HepG2 (cell line): ENCODE measurements at regions not wholly inside any gene's neighbourhood (a gene's known extent, or its start where the extent isn't known, plus 50 kb on each side); places are given as distances from the start of the nearest gene placed in this dataset.

ENCODE experiments used
- ATAC-seq: fragments of 200-7000 bp; cut with Tn5 transposase; 3 replicates; pipeline ENCODE4 v1.9.1; 2020; ENCODE audit warnings: mild to moderate bottlenecking, moderate library complexity
- BruUV-seq: library from RNA; stranded (reverse); fragments of 400-500 nt; replicated peaks from 2 replicates; lab custom pipeline; 2021; lab: Mats Ljungman, UMichigan
- CTCF ChIA-PET: fragments of 300-600 bp; formaldehyde crosslinking; extraction: SDS; loops from one replicate; lab custom pipeline; 2021; ENCODE audit warnings: low total read pairs, inconsistent platforms, low intra/inter-chr PET ratio; lab: Yijun Ruan, JAX
- POLR2A ChIA-PET: fragments of 350-600 bp; sonication (Branson Sonifier 250); formaldehyde crosslinking; loops from one replicate; lab custom pipeline; 2020; ENCODE audit warnings: antibody characterized with exemption, inconsistent platforms; lab: Yijun Ruan, JAX
- DNase-seq: peaks from one replicate; pipeline ENCODE4 v3.0.0-alpha.2; 2015; ENCODE audit warnings: low spot score
- FAIRE-seq: peaks from 3 replicates; lab custom pipeline; 2011; peaks lifted over from hg19 to GRCh38; lab: Jason Lieb, UNC
- H2AFZ ChIP-seq: one replicate; pipeline ENCODE4 v1.6.1; 2011; ENCODE audit warnings: low read length, inconsistent platforms
- H3K27ac ChIP-seq: fragments of 300-600 bp; 3 replicates; pipeline ENCODE4 v1.8.0; 2011; ENCODE audit warnings: mixed run types, mild to moderate bottlenecking, mixed read lengths, low read length, inconsistent platforms; ENCODE audit not compliant: insufficient read depth; ENCODE audit errors: extremely low read length
- H3K27me3 ChIP-seq, 2 experiments: fragments of 200-600 bp in 1 of 2; 2 replicates in 1 of 2; 3 replicates in 1 of 2; pipeline versions ENCODE4 v1.6.0 to v1.8.0; 2011; ENCODE audit warnings: low read length in 2 of 2, mild to moderate bottlenecking in 2 of 2, moderate library complexity in 2 of 2, inconsistent platforms in 1 of 2; ENCODE audit not compliant: insufficient read depth in 2 of 2, control insufficient read depth in 1 of 2
- H3K36me3 ChIP-seq, 2 experiments: fragments of 200-600 bp in 1 of 2; replicated peaks in 1 of 2; 2 replicates in 1 of 2; 3 replicates in 1 of 2; pipeline versions ENCODE4 v1.5.1 to v1.8.0; 2011; ENCODE audit warnings: low read length in 2 of 2, inconsistent platforms in 1 of 2; ENCODE audit not compliant: insufficient read depth in 2 of 2, control insufficient read depth in 1 of 2
- H3K4me1 ChIP-seq: 2 replicates; pipeline ENCODE4 v1.5.1; 2012; ENCODE audit warnings: low read length, inconsistent platforms; ENCODE audit not compliant: insufficient read depth
- H3K4me2 ChIP-seq: 2 replicates; pipeline ENCODE4 v1.6.0; 2011; ENCODE audit warnings: low read depth, low read length, inconsistent platforms
- H3K4me3 ChIP-seq, 3 experiments: fragments of 200-600 bp in 1 of 3; sonication (generic), shearing (Covaris generic) in 1 of 3; replicated peaks in 1 of 3; 2 replicates each; pipeline ENCODE4 v1.5.1; 2011 to 2016; ENCODE audit warnings: low read length in 3 of 3, inconsistent platforms in 2 of 3, low read depth in 2 of 3, mild to moderate bottlenecking in 2 of 3, control low read depth in 1 of 3, mixed read lengths in 1 of 3; ENCODE audit not compliant: insufficient read depth in 1 of 3
- H3K79me2 ChIP-seq: one replicate; pipeline ENCODE4 v1.6.1; 2011; ENCODE audit warnings: low read length, inconsistent platforms; ENCODE audit not compliant: insufficient read depth
- H3K9ac ChIP-seq: 2 replicates; pipeline ENCODE4 v1.6.0; 2011; ENCODE audit warnings: mild to moderate bottlenecking, low read depth, low read length, inconsistent platforms; ENCODE audit not compliant: insufficient read depth
- H3K9me3 ChIP-seq: 2 replicates; pipeline ENCODE4 v1.5.1; 2012; ENCODE audit warnings: mild to moderate bottlenecking, low read length
- H4K20me1 ChIP-seq: 2 replicates; pipeline ENCODE4 v1.6.0; 2011; ENCODE audit warnings: inconsistent platforms, mild to moderate bottlenecking, low read length, moderate library complexity; ENCODE audit not compliant: insufficient read depth
- DNMT3B ChIP-seq: conservative IDR thresholded peaks from 2 replicates; pipeline ENCODE4 v1.6.1; 2016; ENCODE audit warnings: missing biosample characterization, control low read depth
- ONECUT2 ChIP-seq: sonication (generic); formaldehyde crosslinking; IDR thresholded peaks from 2 replicates; pipeline ENCODE4 v1.4.0; 2020; ENCODE audit warnings: missing genetic modification reagents
- PCBP1 ChIP-seq: fragments of 200-400 bp; formaldehyde crosslinking; IDR thresholded peaks from 2 replicates; pipeline ENCODE4 v1.6.1; 2017; ENCODE audit warnings: mild to moderate bottlenecking, low read depth, low read length, borderline replicate concordance
- RNF2 ChIP-seq: fragments of 450-650 bp; conservative IDR thresholded peaks from 2 replicates; pipeline ENCODE4 v1.6.1; 2016; ENCODE audit warnings: low read depth
- SP2 ChIP-seq: sonication (generic); formaldehyde crosslinking; IDR thresholded peaks from 2 replicates; pipeline ENCODE4 v1.5.1; 2020; ENCODE audit warnings: mild to moderate bottlenecking, missing genetic modification reagents
- SP4 ChIP-seq: sonication (generic); formaldehyde crosslinking; IDR thresholded peaks from 2 replicates; pipeline ENCODE4 v1.8.1; 2023; ENCODE audit warnings: mild to moderate bottlenecking, missing genetic modification reagents
- TCF12 ChIP-seq, 2 experiments: fragments of 450-650 bp in 1 of 2; sonication (generic) in 1 of 2; formaldehyde crosslinking in 1 of 2; IDR thresholded peaks; 2 replicates each; pipeline versions ENCODE4 v1.6.1 to v1.8.0; 2017 to 2022; ENCODE audit warnings: antibody characterized with exemption in 1 of 2, mild to moderate bottlenecking in 1 of 2, missing genetic modification reagents in 1 of 2, moderate library complexity in 1 of 2
- TCF7 ChIP-seq: sonication (generic); IDR thresholded peaks from 2 replicates; pipeline ENCODE4 v1.6.1; 2016; ENCODE audit warnings: antibody characterized with exemption, low read depth
- ZNF709 ChIP-seq: sonication (generic); formaldehyde crosslinking; IDR thresholded peaks from 2 replicates; pipeline ENCODE4 v1.5.0; 2020; ENCODE audit warnings: mild to moderate bottlenecking, missing genetic modification reagents
- ZNF75D ChIP-seq: sonication (generic); formaldehyde crosslinking; IDR thresholded peaks from 2 replicates; pipeline ENCODE4 v1.8.1; 2023; ENCODE audit warnings: missing genetic modification reagents, mild to moderate bottlenecking, borderline replicate concordance
- ZSCAN30 ChIP-seq: sonication (generic); formaldehyde crosslinking; IDR thresholded peaks from 2 replicates; pipeline ENCODE4 v1.5.0; 2020; ENCODE audit warnings: mild to moderate bottlenecking, missing genetic modification reagents
- WGBS: methylation state at CpG from one replicate; pipeline ENCODE4 v1.1.6; 2017; ENCODE audit warnings: low lambda C conversion rate; 5-methylcytosine and 5-hydroxymethylcytosine counted together
- in situ Hi-C: cut with HindIII; loops from 2 replicates; pipeline ENCODE4 v1.10.0; 2017; ENCODE audit warnings: low pct_unique_long_range_greater_than_20kb; ENCODE audit not compliant: extremely low pct_ligation_motif_present
- intact Hi-C: fragments of 100-400 bp; cut with micrococcal nuclease; formaldehyde crosslinking; loops from one replicate; pipeline ENCODE4 v1.10.0; 2022; ENCODE audit not compliant: unreplicated experiment
- TF ChIP-seq, protein P1 (sequence below): sonication (generic); formaldehyde crosslinking; IDR thresholded peaks from 2 replicates; pipeline ENCODE4 v1.4.0; 2020; ENCODE audit warnings: mild to moderate bottlenecking, missing genetic modification reagents
- TF ChIP-seq, protein P2 (sequence below): sonication (generic); formaldehyde crosslinking; IDR thresholded peaks from 2 replicates; pipeline ENCODE4 v1.4.0; 2020; ENCODE audit warnings: missing genetic modification reagents, mild to moderate bottlenecking, borderline replicate concordance

DNA sequence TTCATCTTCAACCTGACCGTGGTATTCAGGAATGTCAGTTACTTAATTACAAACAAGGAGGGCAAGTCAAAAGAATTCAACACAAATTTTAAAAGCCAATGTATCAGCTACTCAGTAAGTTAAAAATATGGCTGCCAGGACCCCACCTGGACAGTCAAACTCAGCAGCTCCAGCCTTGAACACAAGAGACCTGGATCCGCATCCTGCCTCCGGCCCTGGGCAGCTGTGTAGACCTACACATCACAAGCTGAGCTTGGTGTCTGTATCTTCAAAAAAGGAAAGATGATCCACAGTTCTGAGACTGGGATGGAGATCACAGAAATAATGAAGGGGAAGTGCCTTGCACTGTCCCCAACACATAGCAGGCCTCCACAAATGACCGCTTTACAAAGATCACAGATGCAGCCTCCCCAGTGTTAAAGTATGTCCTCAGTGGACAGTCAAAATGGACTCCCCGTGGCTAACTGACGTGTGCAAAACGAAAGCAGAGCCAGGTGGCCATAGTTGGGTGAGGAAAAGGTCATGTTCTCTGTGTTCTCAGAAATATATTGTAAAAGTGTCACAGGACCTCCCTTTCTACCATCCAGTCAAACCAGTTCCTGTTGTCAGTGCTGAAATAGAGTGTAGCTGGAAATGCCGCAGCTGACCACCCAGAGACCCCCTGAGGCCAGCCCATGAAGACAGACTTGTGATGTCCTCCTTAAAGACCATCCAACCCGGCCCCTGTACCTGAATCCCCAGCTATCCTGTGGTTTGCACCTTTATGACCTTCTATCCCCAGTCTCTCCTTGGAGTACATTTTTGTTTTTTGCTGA is 168.5 kb upstream of the NSMCE3 start (continued):
- TF ChIP-seq, protein P1, sequence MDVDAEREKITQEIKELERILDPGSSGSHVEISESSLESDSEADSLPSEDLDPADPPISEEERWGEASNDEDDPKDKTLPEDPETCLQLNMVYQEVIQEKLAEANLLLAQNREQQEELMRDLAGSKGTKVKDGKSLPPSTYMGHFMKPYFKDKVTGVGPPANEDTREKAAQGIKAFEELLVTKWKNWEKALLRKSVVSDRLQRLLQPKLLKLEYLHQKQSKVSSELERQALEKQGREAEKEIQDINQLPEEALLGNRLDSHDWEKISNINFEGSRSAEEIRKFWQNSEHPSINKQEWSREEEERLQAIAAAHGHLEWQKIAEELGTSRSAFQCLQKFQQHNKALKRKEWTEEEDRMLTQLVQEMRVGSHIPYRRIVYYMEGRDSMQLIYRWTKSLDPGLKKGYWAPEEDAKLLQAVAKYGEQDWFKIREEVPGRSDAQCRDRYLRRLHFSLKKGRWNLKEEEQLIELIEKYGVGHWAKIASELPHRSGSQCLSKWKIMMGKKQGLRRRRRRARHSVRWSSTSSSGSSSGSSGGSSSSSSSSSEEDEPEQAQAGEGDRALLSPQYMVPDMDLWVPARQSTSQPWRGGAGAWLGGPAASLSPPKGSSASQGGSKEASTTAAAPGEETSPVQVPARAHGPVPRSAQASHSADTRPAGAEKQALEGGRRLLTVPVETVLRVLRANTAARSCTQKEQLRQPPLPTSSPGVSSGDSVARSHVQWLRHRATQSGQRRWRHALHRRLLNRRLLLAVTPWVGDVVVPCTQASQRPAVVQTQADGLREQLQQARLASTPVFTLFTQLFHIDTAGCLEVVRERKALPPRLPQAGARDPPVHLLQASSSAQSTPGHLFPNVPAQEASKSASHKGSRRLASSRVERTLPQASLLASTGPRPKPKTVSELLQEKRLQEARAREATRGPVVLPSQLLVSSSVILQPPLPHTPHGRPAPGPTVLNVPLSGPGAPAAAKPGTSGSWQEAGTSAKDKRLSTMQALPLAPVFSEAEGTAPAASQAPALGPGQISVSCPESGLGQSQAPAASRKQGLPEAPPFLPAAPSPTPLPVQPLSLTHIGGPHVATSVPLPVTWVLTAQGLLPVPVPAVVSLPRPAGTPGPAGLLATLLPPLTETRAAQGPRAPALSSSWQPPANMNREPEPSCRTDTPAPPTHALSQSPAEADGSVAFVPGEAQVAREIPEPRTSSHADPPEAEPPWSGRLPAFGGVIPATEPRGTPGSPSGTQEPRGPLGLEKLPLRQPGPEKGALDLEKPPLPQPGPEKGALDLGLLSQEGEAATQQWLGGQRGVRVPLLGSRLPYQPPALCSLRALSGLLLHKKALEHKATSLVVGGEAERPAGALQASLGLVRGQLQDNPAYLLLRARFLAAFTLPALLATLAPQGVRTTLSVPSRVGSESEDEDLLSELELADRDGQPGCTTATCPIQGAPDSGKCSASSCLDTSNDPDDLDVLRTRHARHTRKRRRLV (CRISPR knock-in tag), result no peak
- TF ChIP-seq SP2 (CRISPR knock-in tag), result no peak

GRCh38 chr15:29435811-29436210 is 166.2 kb upstream of the NSMCE3 start:
- Histone ChIP-seq H4K20me1 (no peaks in the 10 kb centered on the region), H3K4me3 (no peak overlapping the region), H3K9ac (no peak overlapping the region), H3K27ac (no peak overlapping the region), H3K4me2 (no peak overlapping the region), H3K27me3 (no peaks in the 10 kb centered on the region; a peak in 1 of 5 replicates), H3K79me2 (no peaks in the 10 kb centered on the region), H3K36me3 (no peaks in the 10 kb centered on the region), H3K9me3 (no peaks in the 10 kb centered on the region), H3K4me1 (no peaks in the 10 kb centered on the region), H2AFZ (no peak overlapping the region)
- intact Hi-C loops (no loop called here), in situ Hi-C loops (no loop called here)
- ChIA-PET CTCF (no interaction called here), POLR2A (no interaction called here)
- no TSS peak for BruUV-seq
- FAIRE-seq, result no peak
- 64% methylated on average over 4 of the region's 4 CpGs for WGBS
- no peak for DNase-seq
- ATAC-seq, result no peak
- no peak for TF ChIP-seq ZNF75D (CRISPR knock-in tag)
- TF ChIP-seq RNF2, result no peak
- TF ChIP-seq, protein P2, sequence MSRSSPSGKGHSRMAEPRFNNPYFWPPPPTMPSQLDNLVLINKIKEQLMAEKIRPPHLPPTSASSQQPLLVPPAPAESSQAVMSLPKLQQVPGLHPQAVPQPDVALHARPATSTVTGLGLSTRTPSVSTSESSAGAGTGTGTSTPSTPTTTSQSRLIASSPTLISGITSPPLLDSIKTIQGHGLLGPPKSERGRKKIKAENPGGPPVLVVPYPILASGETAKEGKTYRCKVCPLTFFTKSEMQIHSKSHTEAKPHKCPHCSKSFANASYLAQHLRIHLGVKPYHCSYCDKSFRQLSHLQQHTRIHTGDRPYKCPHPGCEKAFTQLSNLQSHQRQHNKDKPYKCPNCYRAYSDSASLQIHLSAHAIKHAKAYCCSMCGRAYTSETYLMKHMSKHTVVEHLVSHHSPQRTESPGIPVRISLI (CRISPR knock-in tag), result no peak
- TF ChIP-seq ZSCAN30 (CRISPR knock-in tag), result no peak
- TF ChIP-seq SP4 (CRISPR knock-in tag), result no peak
- TF ChIP-seq ZNF709 (CRISPR knock-in tag), result no peak
- TF ChIP-seq ONECUT2 (CRISPR knock-in tag), result no peak
- no peak for TF ChIP-seq TCF7
- no peak for TF ChIP-seq TCF12 (IDR thresholded peaks at IDR 0.05)
- TF ChIP-seq TCF12 (CRISPR knock-in tag; IDR thresholded peaks at IDR 0.05), result no peak
- TF ChIP-seq DNMT3B, result no peak
- TF ChIP-seq PCBP1, result no peak
